ENCODE measurements at regions not wholly inside any gene's neighbourhood (a gene's known extent, or its start where the extent isn't known, plus 50 kb on each side); places are given as distances from the start of the nearest gene placed in this dataset.

DNA sequence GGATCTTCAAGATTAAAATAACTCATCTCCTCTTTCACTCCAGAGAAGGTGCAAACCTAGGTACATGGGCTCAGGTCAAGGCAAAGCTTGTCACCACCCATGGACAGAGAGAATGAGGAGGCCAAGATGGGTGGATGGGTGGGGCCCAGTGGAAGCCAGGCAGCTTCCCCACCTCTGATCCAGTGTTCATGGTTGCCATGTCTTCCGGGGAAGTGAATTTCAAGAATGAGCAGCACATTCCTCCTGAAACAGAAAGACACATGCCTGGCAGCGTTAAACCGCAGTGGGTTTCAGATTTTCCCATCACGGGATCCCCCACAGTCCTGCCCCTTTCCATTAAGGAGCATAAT, 301.7 kb downstream of the EIPR1 start:
- TF ChIP-seq, protein P1, sequence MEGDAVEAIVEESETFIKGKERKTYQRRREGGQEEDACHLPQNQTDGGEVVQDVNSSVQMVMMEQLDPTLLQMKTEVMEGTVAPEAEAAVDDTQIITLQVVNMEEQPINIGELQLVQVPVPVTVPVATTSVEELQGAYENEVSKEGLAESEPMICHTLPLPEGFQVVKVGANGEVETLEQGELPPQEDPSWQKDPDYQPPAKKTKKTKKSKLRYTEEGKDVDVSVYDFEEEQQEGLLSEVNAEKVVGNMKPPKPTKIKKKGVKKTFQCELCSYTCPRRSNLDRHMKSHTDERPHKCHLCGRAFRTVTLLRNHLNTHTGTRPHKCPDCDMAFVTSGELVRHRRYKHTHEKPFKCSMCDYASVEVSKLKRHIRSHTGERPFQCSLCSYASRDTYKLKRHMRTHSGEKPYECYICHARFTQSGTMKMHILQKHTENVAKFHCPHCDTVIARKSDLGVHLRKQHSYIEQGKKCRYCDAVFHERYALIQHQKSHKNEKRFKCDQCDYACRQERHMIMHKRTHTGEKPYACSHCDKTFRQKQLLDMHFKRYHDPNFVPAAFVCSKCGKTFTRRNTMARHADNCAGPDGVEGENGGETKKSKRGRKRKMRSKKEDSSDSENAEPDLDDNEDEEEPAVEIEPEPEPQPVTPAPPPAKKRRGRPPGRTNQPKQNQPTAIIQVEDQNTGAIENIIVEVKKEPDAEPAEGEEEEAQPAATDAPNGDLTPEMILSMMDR (IDR thresholded peaks at IDR 0.05), result no peak
- H3K27ac ChIP-seq, result no peak overlapping the region
- no peaks in the 10 kb centered on the region for H3K4me1 ChIP-seq
- H3K9me3 ChIP-seq, result no peaks in the 10 kb centered on the region
- no peak for DNase-seq (ENCODE audit: low spot score in 2 of 2)
- no peak overlapping the region for H3K4me3 ChIP-seq
- H3K36me3 ChIP-seq, result no peaks in the 10 kb centered on the region
- no peaks in the 10 kb centered on the region for H3K27me3 ChIP-seq
- intact Hi-C loops (cut with DNase I), result no loop called here

DNA sequence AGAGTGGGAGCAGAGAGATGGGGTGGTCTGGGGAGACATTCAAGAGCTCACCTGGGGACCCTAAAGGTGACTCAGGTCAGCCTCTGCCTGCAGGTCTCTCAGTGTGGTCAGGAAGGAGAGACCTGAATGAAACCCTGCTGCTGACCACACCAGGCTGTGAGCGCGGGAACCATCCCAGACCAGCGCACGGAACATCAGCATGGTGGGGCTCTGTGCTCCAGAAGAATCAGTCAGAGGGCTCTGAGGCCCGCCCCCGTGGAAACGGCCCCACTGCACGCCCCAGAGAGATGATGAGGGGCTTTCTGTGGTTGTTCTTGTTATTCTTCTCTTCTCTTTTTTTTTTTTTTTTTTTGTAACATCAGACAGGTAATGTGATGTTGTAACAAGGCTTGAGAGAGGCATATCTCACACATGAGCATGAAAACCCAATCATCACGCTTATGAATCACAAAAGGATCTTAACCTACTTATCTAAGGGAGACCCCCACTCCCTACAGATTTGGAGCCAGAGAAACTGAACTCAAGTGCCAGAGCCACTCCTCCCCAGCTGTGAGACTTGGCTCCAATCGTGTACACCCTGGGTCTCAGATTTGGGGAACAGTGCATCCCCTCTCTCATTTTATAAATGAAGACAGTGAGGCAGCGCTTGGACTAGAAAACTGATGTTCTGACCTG, 302.2 kb downstream of the EIPR1 start:
- intact Hi-C loops (cut with DNase I), result no loop called here
- no peaks in the 10 kb centered on the region for H3K9me3 ChIP-seq
- H3K4me3 ChIP-seq, result no peak overlapping the region
- no peak overlapping the region for H3K27ac ChIP-seq
- no peaks in the 10 kb centered on the region for H3K27me3 ChIP-seq
- TF ChIP-seq, protein P1 (IDR thresholded peaks at IDR 0.05), result no peak
- no peak for DNase-seq (ENCODE audit: low spot score in 2 of 2)
- H3K36me3 ChIP-seq, result no peaks in the 10 kb centered on the region
- H3K4me1 ChIP-seq, result no peaks in the 10 kb centered on the region

DNA sequence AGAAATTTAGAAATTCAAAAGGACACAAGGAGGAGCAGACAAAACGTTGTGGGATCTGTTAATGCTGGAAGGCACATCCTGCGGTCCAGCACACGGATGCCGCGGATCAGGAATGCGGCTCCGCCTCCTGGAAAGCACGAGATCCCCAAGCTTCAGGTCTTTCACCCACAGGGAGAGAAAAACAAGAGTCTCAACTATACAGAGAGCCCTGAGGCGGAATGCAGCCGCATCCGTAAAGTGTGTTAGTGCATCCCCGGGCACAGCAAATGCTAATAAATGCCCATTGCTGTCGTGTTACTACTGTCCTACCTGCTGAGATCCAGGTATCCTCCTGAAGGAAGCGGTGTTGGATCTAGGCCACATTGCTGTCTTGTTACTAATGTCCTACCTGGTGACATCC, 303.9 kb downstream of the EIPR1 start:
- intact Hi-C loops (cut with DNase I), result no loop called here
- Histone ChIP-seq H3K4me1 (no peaks in the 10 kb centered on the region), H3K27ac (no peak overlapping the region), H3K9me3 (no peaks in the 10 kb centered on the region), H3K4me3 (no peak overlapping the region), H3K36me3 (no peaks in the 10 kb centered on the region), H3K27me3 (no peaks in the 10 kb centered on the region)
- TF ChIP-seq, protein P1 (IDR thresholded peaks at IDR 0.05), result no peak
- DNase-seq (ENCODE audit: low spot score in 2 of 2), result no peak

DNA sequence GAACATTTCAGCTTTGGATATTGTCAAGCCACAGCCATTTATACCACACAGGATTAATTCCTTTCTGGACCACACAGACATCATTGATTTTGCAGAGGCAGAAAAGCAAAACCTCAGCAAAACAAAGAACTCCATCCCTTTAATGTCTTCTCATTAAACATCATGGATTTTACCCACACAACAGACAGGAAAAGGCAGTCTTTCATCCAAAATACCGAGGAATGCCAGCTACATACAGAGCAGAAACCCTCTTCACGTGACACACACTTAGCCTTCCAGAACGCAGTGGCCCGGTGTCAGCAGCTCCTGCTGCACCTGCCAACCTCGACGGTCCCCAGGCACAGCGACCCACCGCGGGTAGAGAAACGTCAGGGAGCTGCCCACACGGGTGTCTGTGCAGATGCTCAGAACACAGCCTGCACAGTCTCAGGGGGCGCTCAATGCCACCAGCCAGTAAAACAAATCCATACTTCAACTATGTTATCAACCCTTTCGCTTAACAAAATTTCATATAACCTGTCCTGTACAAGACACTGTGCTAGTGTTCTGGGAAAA, 304.5 kb downstream of the EIPR1 start:
- TF ChIP-seq, protein P1 (IDR thresholded peaks at IDR 0.05), result no peak
- Histone ChIP-seq H3K4me3 (no peak overlapping the region), H3K36me3 (no peaks in the 10 kb centered on the region), H3K27me3 (no peaks in the 10 kb centered on the region), H3K9me3 (no peaks in the 10 kb centered on the region), H3K27ac (no peak overlapping the region), H3K4me1 (no peaks in the 10 kb centered on the region)
- intact Hi-C loops (cut with DNase I), result no loop called here
- DNase-seq (ENCODE audit: low spot score in 2 of 2), result no peak

DNA sequence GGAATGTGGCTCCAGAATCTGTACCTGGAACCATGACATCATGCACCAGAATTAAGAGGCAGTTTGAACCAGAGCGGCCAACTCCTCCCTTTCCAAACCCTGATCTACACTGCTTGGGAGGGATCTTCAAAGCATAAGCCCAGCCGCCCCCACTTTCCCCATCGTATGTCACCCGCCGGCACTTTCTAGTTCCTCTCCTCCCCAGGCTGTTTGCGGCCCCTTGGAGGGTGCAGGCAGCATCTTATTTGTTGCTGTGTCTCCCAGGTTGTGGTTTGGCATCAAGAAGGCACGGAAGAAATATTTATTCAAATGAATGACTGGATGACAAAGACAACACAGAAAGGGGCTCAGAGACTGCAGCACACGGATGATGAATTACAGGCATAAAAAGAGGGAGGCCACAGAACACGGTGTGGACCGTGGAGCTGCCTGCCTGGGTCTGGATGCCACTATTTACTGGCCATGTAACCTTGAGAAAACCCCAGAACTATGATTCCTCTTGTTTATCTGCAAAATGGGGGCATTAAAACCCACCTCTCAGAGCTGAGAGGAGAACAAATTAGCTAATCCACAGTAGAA, 305.8 kb downstream of the EIPR1 start:
- TF ChIP-seq, protein P1 (IDR thresholded peaks at IDR 0.05), result no peak
- no peak for DNase-seq (ENCODE audit: low spot score in 2 of 2)
- H3K9me3 ChIP-seq, result no peaks in the 10 kb centered on the region
- intact Hi-C loops (cut with DNase I), result no loop called here
- no peaks in the 10 kb centered on the region for H3K27me3 ChIP-seq
- no peaks in the 10 kb centered on the region for H3K4me1 ChIP-seq
- H3K27ac ChIP-seq, result no peak overlapping the region
- H3K36me3 ChIP-seq, result no peaks in the 10 kb centered on the region
- H3K4me3 ChIP-seq, result no peak overlapping the region
